SHP77 (cell line): ENCODE measurements at regions not wholly inside any gene's neighbourhood (a gene's known extent, or its start where the extent isn't known, plus 50 kb on each side); places are given as distances from the start of the nearest gene placed in this dataset.

Experiments
- DNase-seq, 2 experiments: peaks; one replicate each; lab custom pipeline; 2025; lab: John Stamatoyannopoulos, UW

DNA sequence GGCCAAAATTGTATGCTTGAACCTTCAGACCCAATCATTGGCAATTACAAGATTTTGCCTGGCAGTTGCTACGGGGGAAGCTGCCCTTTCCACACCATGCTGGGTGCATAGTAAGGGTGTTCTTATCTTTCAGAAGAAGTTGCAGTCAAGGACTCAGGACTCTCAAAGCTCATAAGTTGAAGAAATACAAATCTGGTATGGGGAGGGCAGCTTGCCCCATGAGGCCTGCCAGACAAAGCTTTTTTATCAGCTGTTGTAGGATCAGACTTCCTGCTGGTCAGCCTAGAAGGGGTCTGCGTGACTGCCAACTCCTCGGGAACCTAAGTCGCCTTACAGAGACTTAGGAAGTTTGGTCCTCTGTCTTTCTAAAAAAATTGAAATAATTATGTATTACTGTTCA lies 174.9 kb upstream of the TECRL start:
- no peak for DNase-seq

DNA sequence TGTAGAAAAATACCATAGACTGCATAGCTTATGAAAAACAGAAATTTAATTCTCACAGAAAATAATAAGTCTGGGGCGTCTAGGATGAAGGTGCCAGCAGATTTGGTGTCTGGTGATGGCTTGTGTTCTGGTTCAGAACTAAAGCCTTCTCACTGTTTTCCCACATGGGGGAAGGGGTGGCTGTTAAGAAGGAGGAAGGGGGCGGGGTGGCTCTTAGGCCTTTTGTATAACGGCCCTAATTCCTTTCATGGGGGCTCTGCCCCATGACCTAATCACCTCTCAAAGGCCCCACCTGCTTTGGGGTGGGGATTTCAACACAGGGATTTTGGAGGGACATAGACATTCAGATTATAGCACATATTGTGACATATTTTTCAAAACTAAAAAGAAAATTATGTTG lies 173.2 kb upstream of the TECRL start:
- DNase-seq: no peak

DNA sequence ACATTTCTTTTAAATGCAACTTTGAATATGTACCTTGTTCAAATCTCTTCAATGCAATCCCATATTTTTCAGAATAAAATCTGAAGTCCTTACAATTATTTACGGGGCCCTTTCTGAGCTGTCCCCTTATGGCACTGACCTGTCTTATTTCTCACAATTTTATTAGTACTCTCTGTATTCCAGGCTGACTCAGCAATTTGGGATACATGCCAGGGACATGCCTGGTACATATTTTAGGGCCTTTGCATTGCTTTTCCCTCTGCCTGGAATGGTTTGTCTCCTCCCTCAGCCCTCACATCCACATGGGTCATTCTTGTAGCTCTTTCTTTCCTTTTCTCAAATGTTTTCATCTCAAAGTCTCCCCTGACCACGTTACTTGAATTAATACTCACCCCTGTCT lies 172.2 kb upstream of the TECRL start:
- no peak for DNase-seq

DNA sequence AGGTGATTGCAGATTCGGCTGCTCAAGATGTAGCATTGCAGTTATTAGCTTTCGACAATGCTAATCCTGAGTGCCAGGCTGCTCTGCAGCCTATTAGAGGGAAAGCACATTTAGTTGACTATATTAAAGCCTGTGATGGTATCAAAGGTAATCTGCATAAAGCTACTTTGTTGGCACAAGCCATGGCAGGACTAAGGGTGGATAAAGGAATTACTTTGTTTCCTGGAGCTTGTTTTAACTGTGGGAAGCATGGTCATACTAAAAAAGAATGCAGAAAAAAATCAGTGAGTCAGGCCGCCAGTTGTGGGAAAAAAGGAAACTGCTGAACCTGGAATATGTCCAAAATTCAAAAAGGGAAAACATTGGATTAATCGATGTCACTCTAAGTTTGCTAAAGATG lies 154.9 kb upstream of the TECRL start:
- no peak for DNase-seq

GRCh38 chr4:64559571-64559970 lies 150.3 kb upstream of the TECRL start:
- no peak for DNase-seq

- no peak for DNase-seq
Observed at GRCh38 chr4:64551125-64551524, 141.9 kb upstream of the TECRL start.

- DNase-seq: no peak
Observed at GRCh38 chr4:64545593-64545992, 136.3 kb upstream of the TECRL start.

- peak; percentile 33 for DNase-seq
Observed at GRCh38 chr4:64539234-64539849, 130.1 kb upstream of the TECRL start.

DNA sequence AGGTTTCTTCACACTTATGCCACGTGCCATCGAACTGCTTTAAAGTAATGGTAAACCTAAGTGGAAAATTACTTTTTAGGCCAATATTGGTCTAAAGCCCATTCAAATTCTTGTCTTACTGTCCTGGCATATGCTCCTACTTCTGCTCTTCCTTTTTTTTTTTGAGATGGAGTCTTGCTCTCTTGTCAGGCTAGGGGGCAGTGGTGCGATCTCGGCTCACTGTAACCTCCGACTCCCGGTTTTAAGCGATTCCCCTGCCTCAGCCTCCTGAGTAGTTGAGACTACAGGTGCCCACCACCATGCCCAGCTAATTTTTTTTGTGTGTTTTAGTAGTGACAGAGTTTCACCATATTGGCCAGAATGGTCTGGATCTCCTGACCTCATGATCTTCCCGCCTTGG lies 129.0 kb upstream of the TECRL start:
- peak in 1 of 2 experiments; percentile 10 for DNase-seq

DNA sequence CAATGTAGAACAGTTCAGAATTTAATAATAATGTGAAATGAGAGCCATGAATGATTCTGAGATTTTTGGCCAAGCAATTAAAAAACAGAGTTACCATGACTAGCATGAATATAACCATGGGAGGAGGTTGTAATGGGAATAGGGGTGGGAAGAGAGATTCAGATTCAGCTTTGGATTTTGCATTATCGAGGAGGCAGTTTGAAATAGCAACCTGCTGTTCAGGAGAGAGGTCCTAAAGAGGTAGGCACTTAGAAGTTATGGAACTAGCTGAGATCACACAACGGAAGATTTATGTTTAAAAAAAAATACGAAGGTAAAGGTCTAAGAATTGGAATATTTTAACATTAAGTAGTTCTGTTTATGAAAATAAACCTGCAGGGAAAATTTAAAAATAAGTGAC lies 124.4 kb upstream of the TECRL start:
- DNase-seq: no peak

DNA sequence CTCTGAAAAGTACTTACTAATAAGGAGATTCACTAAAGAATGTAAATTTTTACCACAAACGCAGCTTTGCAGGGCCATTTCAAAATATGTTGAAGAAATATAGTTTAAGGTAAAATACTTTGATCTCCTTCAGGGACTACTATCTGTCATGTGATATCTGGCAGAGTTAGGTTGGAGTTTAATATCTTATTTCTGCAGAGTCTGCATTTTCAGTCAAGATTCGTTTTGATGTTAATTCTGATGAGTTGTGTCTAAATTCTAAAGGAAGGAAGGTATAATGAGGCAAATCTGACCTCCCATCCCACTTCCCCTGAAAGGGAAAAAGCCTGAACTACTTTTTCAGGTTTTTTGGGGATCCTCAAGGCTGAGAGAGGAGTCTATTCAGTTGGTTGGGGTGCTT lies 123.9 kb upstream of the TECRL start:
- DNase-seq: no peak

- no peak for DNase-seq
Observed at GRCh38 chr4:64520421-64520820, 111.2 kb upstream of the TECRL start.

- DNase-seq: no peak
Observed at GRCh38 chr4:64518600-64518999, 109.3 kb upstream of the TECRL start.

DNA sequence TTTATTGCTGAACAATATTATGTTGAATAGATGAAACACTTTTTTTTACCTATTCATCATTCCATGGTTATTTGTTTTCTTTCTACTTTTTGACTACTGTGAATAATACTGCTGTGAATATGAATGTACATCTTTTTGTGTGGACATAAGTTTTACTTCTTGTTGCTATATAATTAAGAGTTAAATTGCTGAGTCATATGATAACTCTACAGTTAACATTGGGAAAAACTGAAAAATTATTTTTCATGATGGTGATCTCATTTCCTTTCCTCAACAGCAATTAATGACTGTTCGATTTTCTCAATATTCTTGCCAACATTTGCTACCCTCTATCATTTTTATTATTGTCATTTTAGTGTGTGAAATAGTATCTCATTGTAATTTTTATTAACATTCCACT lies 106.9 kb upstream of the TECRL start:
- no peak for DNase-seq

DNA sequence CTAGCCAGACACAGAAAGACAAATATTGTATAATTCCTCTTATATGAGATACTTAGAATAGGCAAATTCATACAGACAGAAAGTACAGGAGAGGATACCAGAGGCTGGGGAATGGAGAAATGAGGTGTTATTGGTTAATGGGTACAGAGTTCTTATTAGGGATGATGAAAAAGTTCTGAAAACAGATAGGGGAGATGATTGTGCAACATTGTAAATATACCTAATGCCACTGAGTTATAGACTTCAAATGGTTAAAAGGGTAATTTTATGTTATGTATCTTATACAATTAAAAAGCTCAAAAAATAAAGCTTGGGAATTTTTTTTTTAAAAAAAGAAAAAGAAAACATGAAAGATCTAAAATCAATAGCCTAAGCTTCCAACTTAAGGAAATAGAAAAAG lies 98.8 kb upstream of the TECRL start:
- no peak for DNase-seq

GRCh38 chr4:64503945-64504675 lies 94.9 kb upstream of the TECRL start:
- DNase-seq: no peak

GRCh38 chr4:64503416-64503815 lies 94.2 kb upstream of the TECRL start:
- no peak for DNase-seq

- no peak for DNase-seq
Observed at GRCh38 chr4:64497491-64497890, 88.2 kb upstream of the TECRL start.

DNA sequence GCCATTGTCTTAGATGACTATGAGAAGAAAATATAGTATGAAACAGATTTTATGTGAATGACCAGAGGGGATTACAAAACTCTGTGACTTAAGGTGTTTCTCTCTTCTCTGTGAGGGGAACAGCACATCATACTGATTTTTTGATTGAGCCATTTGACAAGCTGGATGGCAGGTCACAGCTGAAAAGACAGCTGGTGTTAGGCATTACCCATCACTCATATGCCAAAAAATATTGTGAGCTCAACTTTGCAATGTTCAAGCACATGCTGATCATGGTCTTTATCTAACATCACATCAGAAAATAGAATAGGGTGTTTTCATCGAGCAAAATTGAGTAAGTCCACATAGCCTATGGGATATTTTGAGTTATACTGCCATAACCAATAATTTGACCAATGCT lies 86.7 kb upstream of the TECRL start:
- no peak for DNase-seq

- no peak for DNase-seq
Observed at GRCh38 chr4:64489628-64490027, 80.4 kb upstream of the TECRL start.

DNA sequence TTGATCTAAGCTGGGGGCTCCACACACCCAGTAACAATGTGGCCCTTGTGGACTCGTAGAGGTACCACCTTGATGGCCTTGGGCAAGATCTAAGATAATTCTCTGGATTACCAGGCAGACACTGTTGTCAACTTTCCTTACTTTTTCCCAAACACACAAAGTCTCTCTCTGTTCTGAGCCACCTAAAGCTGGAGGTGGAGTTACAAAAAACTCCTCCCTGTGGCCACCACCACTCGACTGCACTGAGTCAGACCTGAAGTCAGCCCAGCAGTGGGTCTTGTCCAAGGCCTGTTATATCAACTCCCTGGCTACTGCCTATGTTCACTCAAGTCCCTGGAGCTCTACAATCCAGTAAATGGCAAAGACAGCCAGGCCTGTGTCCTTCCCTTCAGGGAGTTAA lies 70.1 kb upstream of the TECRL start:
- no peak for DNase-seq

- DNase-seq: no peak
Observed at GRCh38 chr4:64477127-64477526, 67.9 kb upstream of the TECRL start.

GRCh38 chr4:64465263-64465662 lies 56.0 kb upstream of the TECRL start:
- DNase-seq: no peak

GRCh38 chr4:64464581-64464980 lies 55.3 kb upstream of the TECRL start:
- DNase-seq: no peak
